KOPT-K1 (cell line): ENCODE measurements at regions not wholly inside any gene's neighbourhood (a gene's known extent, or its start where the extent isn't known, plus 50 kb on each side); places are given as distances from the start of the nearest gene placed in this dataset.
"Not testable (repeated sequence)": the region's sequence is repeated elsewhere in the genome, so short reads cannot be mapped to it uniquely, and the experiment has no call there.

Source experiments
- H3K27ac ChIP-seq: fragments of 200-600 bp; sonication (generic); 2 replicates; pipeline ENCODE4 v1.5.1; 2016; ENCODE audit warnings: antibody characterized with exemption, mild to moderate bottlenecking, low read depth, low read length; ENCODE audit not compliant: poor library complexity, severe bottlenecking
- H3K36me3 ChIP-seq: fragments of 200-600 bp; sonication (generic); 2 replicates; pipeline ENCODE4 v1.5.1; 2017; ENCODE audit warnings: antibody characterized with exemption, mild to moderate bottlenecking, low read length, moderate library complexity; ENCODE audit not compliant: insufficient read depth
- H3K9me3 ChIP-seq: fragments of 200-600 bp; sonication (generic); 2 replicates; pipeline ENCODE4 v1.5.1; 2017; ENCODE audit warnings: antibody characterized with exemption, low read length, mild to moderate bottlenecking; ENCODE audit not compliant: insufficient read depth, poor library complexity, severe bottlenecking

GRCh38 chr17:33854596-33854995, 400.5 kb upstream of the CCL2 start:
- Histone ChIP-seq H3K27ac (no peak overlapping the region), H3K36me3 (no peaks in the 10 kb centered on the region), H3K9me3 (no peaks in the 10 kb centered on the region)

- Histone ChIP-seq H3K36me3 (no peaks in the 10 kb centered on the region), H3K9me3 (no peaks in the 10 kb centered on the region), H3K27ac (no peak overlapping the region)
These were observed 397.0 kb upstream of the CCL2 start for GRCh38 chr17:33858121-33858520.

- H3K36me3 ChIP-seq: no peaks in the 10 kb centered on the region
- no peaks in the 10 kb centered on the region for H3K9me3 ChIP-seq
- H3K27ac ChIP-seq: no peak overlapping the region
These were observed 396.4 kb upstream of the CCL2 start for GRCh38 chr17:33858682-33859081.

- H3K36me3 ChIP-seq: no peaks in the 10 kb centered on the region
- no peak overlapping the region for H3K27ac ChIP-seq
- H3K9me3 ChIP-seq: no peaks in the 10 kb centered on the region
These were observed 392.1 kb upstream of the CCL2 start for GRCh38 chr17:33862772-33863602.

- no peak overlapping the region for H3K27ac ChIP-seq
- H3K9me3 ChIP-seq: no peaks in the 10 kb centered on the region
- H3K36me3 ChIP-seq: no peaks in the 10 kb centered on the region
These were observed 390.3 kb upstream of the CCL2 start for GRCh38 chr17:33864758-33865229.

- H3K36me3 ChIP-seq: no peaks in the 10 kb centered on the region
- H3K9me3 ChIP-seq: no peaks in the 10 kb centered on the region
- H3K27ac ChIP-seq: no peak overlapping the region
These were observed 386.2 kb upstream of the CCL2 start for GRCh38 chr17:33868899-33869298.

- Histone ChIP-seq H3K36me3 (no peaks in the 10 kb centered on the region), H3K9me3 (no peaks in the 10 kb centered on the region), H3K27ac (no peak overlapping the region)
These were observed 384.1 kb upstream of the CCL2 start for GRCh38 chr17:33870936-33871335.

GRCh38 chr17:33871720-33872540, 383.2 kb upstream of the CCL2 start:
- H3K27ac ChIP-seq: no peak overlapping the region
- no peaks in the 10 kb centered on the region for H3K9me3 ChIP-seq
- no peaks in the 10 kb centered on the region for H3K36me3 ChIP-seq

GRCh38 chr17:33873201-33873617, 381.9 kb upstream of the CCL2 start:
- no peaks in the 10 kb centered on the region for H3K9me3 ChIP-seq
- no peak overlapping the region for H3K27ac ChIP-seq
- H3K36me3 ChIP-seq: no peaks in the 10 kb centered on the region

GRCh38 chr17:33874617-33875060, 380.4 kb upstream of the CCL2 start:
- no peaks in the 10 kb centered on the region for H3K9me3 ChIP-seq
- H3K36me3 ChIP-seq: no peaks in the 10 kb centered on the region
- H3K27ac ChIP-seq: no peak overlapping the region

- Histone ChIP-seq H3K9me3 (no peaks in the 10 kb centered on the region), H3K36me3 (no peaks in the 10 kb centered on the region), H3K27ac (no peak overlapping the region)
These were observed 379.1 kb upstream of the CCL2 start for GRCh38 chr17:33875973-33876372.

GRCh38 chr17:33882273-33882672, 372.8 kb upstream of the CCL2 start:
- not testable (repeated sequence) for H3K27ac ChIP-seq, H3K36me3 ChIP-seq, H3K9me3 ChIP-seq

- H3K27ac ChIP-seq, H3K36me3 ChIP-seq, H3K9me3 ChIP-seq: not testable (repeated sequence)
These were observed 372.4 kb upstream of the CCL2 start for GRCh38 chr17:33882677-33883076.

GRCh38 chr17:33888455-33888854, 366.6 kb upstream of the CCL2 start:
- no peaks in the 10 kb centered on the region for H3K36me3 ChIP-seq
- no peak overlapping the region for H3K27ac ChIP-seq
- no peaks in the 10 kb centered on the region for H3K9me3 ChIP-seq

GRCh38 chr17:33889040-33889439, 366.0 kb upstream of the CCL2 start:
- Histone ChIP-seq H3K36me3 (no peaks in the 10 kb centered on the region), H3K9me3 (no peaks in the 10 kb centered on the region), H3K27ac (no peak overlapping the region)
